ENCODE measurements at regions not wholly inside any gene's neighbourhood (a gene's known extent, or its start where the extent isn't known, plus 50 kb on each side); places are given as distances from the start of the nearest gene placed in this dataset.

DNA sequence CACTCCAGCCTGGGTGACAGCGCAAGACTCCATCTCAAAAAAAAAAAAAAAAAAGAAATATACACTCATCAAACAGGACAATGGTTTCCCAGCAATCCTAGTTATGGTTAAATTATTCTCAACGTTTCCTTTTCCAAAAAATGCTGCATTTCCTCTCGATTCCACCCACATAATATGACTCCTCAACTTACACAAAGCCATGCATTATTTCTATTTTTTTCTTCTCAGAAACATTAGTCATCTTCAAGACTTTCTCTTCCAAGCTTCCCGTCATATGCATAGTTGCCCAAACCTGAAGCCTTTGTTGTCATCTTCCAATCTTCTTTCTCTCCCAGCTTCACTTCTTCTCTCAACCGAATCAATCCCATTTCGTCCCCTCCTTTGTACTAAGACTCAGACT, 61.4 kb upstream of the RANBP6 start:
- TF ChIP-seq CTCF (IDR thresholded peaks at IDR 0.05), result no peak
- no peak for TF ChIP-seq POLR2A (IDR thresholded peaks at IDR 0.05)

Measured in lower leg skin (tissue), 3 donors.